Fibroblast of mammary gland (primary cell): ENCODE measurements at regions not wholly inside any gene's neighbourhood (a gene's known extent, or its start where the extent isn't known, plus 50 kb on each side); places are given as distances from the start of the nearest gene placed in this dataset.
A peak's percentile ranks its signal among the peaks of the same experiment; 100 is the strongest.
"Not testable (repeated sequence)": the region's sequence is repeated elsewhere in the genome, so short reads cannot be mapped to it uniquely, and the experiment has no call there.

Source experiments
- DNase-seq: peaks from one replicate; pipeline ENCODE4 v3.0.0-alpha.2; 2010; ENCODE audit warnings: low read depth
- H3K4me3 ChIP-seq: 2 replicates; pipeline ENCODE4 v1.5.1; 2011; ENCODE audit warnings: low read depth, mild to moderate bottlenecking, low read length, moderate library complexity; ENCODE audit not compliant: control insufficient read depth
- TF ChIP-seq, protein P1 (sequence below): conservative IDR thresholded peaks from 2 replicates; pipeline ENCODE4 v1.5.1; 2011; ENCODE audit warnings: low read depth, low read length, inconsistent platforms; ENCODE audit not compliant: control insufficient read depth, insufficient read depth

DNA sequence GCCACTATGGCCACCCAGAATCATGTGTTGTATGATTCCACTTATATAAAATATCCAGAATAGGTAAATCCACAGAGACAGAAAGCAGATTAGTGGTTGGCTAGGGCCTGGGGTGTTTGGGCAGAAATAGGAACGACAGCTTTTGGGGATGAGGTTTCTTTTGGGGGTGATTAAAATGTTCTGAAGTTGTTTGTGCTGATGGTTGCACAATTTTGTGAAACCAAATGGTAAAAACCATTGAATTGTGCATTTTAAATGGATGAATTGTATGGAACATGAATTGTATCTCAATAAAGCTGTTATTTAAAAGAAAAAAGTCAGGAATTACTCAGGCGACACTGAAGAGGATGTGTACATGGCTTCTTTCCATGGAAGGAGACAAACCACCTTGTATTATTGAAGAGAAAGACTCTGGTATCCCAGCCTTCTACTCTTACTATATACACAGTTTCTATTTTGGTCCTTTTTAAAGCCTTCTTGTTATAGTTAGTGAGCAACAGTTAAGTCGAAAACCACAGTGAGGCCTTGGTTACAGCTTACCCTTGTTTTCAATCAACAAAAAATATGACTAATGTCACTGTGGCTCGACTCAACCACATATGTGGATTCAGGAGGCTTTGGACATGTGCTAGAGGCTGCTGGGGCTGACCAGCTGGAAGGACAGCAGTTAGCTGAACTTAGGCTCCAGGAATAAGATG lies 57.1 kb upstream of the KMT2E start:
- peak; percentile 96 for DNase-seq
- H3K4me3 ChIP-seq, result no peak overlapping the region
- TF ChIP-seq, protein P1, sequence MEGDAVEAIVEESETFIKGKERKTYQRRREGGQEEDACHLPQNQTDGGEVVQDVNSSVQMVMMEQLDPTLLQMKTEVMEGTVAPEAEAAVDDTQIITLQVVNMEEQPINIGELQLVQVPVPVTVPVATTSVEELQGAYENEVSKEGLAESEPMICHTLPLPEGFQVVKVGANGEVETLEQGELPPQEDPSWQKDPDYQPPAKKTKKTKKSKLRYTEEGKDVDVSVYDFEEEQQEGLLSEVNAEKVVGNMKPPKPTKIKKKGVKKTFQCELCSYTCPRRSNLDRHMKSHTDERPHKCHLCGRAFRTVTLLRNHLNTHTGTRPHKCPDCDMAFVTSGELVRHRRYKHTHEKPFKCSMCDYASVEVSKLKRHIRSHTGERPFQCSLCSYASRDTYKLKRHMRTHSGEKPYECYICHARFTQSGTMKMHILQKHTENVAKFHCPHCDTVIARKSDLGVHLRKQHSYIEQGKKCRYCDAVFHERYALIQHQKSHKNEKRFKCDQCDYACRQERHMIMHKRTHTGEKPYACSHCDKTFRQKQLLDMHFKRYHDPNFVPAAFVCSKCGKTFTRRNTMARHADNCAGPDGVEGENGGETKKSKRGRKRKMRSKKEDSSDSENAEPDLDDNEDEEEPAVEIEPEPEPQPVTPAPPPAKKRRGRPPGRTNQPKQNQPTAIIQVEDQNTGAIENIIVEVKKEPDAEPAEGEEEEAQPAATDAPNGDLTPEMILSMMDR, result no peak

DNA sequence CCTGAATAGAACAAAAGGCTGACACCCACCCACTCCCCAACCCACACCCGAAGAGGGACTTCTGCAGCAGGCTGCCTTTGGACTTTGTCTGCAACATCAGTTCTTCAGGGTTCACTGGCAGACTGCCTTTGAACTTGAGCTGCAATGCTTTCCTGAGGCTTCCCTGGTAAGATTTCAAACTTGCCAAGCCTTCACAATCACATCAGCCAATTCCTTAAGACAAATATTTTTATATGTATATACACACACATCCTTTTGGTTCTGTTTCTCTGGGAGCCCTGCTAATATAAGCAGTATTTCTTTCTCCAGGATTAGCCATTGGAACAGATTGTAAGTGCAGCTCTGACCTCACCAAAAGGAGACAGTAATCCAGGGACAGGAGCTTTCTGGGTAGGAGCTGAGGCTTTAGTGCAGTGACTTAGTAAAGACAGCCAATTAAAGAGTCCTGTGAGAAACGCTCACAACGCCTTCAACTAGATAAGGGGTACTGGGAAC lies 55.6 kb upstream of the KMT2E start:
- H3K4me3 ChIP-seq, result no peak overlapping the region
- TF ChIP-seq, protein P1, result no peak
- DNase-seq, result no peak

DNA sequence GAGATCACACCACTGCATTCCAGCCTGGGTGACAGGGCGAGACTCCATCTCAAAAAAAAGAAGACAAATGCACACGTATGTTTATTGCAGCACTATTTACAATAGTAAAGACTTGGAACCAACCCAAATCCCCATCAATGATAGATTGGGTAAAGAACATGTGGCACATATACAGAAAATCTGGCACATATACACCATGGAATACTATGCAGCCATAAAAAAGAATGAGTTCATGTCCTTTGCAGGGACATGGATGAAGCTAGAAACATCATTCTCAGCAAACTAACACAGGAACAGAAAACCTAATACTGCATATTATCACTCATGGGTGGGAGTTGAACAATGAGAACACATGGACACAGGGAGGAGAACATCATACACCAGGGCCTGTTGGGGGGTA lies 54.5 kb upstream of the KMT2E start:
- not testable (repeated sequence) for DNase-seq, H3K4me3 ChIP-seq

DNA sequence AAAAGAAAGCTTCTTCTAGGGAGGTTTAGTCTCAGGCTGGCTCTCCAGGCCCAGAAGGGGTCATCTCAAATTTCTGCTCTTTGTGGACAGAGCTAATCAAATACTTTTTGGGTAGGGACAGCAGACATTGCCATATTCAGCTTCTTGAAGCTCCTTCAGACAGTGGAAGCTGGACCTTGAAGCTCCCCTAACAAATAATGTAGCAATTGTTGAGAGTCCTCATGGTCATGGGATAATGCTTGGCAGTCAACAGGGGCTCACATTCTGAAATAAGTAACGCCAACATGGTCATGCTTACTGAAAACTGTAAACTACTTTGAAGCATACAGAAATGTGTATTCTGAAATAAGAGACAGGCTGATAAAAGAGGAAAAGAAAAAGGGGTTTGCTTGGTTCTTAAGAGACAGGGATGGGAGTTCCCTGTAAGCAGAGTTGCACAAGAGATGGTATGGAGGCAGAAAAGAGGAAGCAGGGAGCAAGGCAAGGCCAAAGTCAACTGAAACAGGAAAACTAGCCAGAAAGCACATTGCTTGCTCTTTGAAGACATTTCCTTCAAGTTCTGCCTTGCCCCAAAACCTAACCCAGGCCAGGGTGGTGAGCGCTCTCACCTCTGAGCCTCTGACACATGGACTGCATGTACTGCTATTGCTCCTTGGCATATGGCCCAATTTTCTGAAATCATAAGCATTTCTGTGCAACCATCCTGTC lies 53.1 kb upstream of the KMT2E start:
- TF ChIP-seq, protein P1, result no peak

DNA sequence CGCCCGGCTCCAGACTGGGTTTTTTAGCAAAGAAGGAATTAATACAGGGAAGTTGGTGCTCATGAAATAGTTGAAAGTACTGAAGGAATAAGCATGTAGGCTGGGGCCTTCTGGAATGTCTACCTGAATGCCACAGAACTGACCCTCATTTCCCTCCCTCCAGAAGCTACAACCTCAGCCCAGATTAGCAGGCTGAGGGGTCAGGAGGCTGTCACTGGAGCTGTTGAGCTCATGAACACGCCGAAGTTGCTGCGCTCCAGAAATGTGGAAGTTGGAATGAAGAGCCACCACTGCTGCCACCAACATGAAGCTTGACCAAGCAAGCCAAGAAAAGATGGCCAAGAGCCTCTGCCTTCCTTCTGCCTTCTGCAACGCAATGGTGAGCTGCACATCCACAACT lies 52.2 kb upstream of the KMT2E start:
- DNase-seq, result no peak
- no peak overlapping the region for H3K4me3 ChIP-seq
- TF ChIP-seq, protein P1, result no peak

More for the DNA sequence above, 53.1 kb upstream of the KMT2E start:
- DNase-seq, result peak; percentile 74
- no peak overlapping the region for H3K4me3 ChIP-seq

DNA sequence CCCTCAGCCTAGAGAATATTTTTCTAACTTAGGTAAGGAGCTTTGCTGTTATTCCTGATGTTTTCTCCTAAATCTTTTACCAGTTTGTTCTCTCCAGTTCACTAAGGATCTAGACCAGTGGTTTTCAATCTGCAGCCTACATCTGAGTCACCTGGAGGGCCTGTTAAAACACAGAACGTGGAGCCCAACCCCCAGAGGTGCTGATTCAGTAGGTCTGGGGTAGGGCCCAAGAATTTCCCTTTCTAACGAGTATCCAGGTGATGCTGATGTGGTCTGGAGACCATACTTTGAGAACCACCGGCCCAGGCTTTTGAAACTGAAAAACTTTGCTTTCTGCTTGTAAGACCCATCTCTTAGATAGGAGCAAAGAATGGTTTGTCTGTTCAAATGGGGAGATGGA lies 51.2 kb upstream of the KMT2E start:
- DNase-seq, result no peak
- TF ChIP-seq, protein P1, result no peak

DNA sequence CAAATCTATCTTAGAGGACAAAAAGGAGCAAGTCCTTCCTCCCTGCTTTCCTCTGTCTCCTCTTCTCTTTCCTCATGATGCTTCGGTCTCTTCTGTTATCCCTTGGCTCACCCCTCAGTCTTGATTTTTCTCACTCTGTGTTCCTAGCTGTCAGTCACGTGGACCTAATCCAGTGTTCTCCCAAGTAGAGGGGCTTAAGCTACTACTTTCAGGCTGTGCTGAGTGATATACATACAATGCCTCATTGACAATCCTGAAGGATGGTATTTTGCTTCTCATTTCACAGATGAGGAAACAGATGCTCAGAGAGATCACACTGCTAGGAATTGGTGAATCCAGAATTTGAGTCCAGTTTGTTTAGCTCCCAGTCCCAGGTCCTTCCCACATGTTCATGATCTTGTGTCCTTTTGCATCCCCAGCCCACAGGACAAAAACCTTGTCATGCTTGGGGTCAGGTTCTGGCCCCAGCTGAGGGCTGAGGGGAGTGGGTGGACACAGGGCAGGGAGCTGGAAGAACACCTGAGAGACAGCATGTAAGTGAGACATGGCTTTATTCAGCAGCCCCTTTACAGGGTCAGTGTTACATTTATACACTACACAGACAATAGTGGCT lies 50.5 kb upstream of the KMT2E start:
- TF ChIP-seq, protein P1, result no peak
- H3K4me3 ChIP-seq, result no peak overlapping the region

More for the DNA sequence above, 51.2 kb upstream of the KMT2E start:
- H3K4me3 ChIP-seq, result no peak overlapping the region

More for the DNA sequence above, 50.5 kb upstream of the KMT2E start:
- DNase-seq, result no peak
